ENCODE measurements at regions not wholly inside any gene's neighbourhood (a gene's known extent, or its start where the extent isn't known, plus 50 kb on each side); places are given as distances from the start of the nearest gene placed in this dataset.

DNA sequence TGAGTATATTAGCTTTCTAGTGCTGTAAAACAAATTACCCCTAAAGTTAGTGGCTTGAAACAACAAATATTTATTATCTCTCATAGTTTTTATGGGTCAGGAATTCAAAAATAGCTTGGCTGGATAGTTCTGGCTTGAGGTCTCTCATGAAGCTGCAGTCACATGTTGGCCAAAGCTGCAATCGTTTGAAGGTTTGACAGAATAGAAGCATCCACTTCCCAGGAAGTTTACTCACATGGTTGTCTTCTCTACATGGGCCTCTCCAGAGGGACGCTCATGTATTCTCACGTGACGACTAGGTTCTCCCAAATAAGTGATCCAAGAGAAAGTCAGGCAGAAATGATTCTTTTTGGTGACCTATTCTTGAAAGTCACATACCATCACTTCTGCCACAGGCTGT lies 99.1 kb downstream of the NIBAN1 start:
- BruUV-seq (replicated peaks), result no TSS peak
- H3K27me3 ChIP-seq (ENCODE audit: low read length), result no peaks in the 10 kb centered on the region
- no peaks in the 10 kb centered on the region for H3F3A ChIP-seq (ENCODE audit: low read length, unreplicated experiment)
- H3K4me1 ChIP-seq (ENCODE audit: insufficient read depth, low read length), result peaks cover 4% of the 10 kb centered on the region; the same call in 1 of the 2 replicates
- no peak overlapping the region for H3K27ac ChIP-seq (ENCODE audit: low read length)
- H3K9ac ChIP-seq (ENCODE audit: low read length), result no peak overlapping the region
- DNase-seq (no peak), ATAC-seq (no peak)
- no peaks in the 10 kb centered on the region for H3K9me3 ChIP-seq (ENCODE audit: low read length)
- ChIA-PET CTCF (interaction anchor here (0.6 kb wide), 1 partner anchor 68 kb away, joined by 3 read pairs; no protein-coding TSS in a partner anchor), POLR2A (ENCODE audit: unreplicated experiment) (no interaction called here)
- no peaks in the 10 kb centered on the region for H3K79me2 ChIP-seq (ENCODE audit: low read length)
- H4K20me1 ChIP-seq (ENCODE audit: low read length), result no peaks in the 10 kb centered on the region
- H3K4me3 ChIP-seq (ENCODE audit: low read length), result no peak overlapping the region
- no peak overlapping the region for H3K4me2 ChIP-seq (ENCODE audit: low read length)
- no peaks in the 10 kb centered on the region for H3K36me3 ChIP-seq (ENCODE audit: low read depth, low read length)
- H2AFZ ChIP-seq (ENCODE audit: low read length), result no peak overlapping the region
- TF ChIP-seq EZH2phosphoT487 (IDR thresholded peaks at IDR 0.05; ENCODE audit: borderline replicate concordance, low read length) (no peak), EZH2 (IDR thresholded peaks at IDR 0.05; ENCODE audit: low read length, unreplicated experiment) (no peak)
- TF ChIP-seq, protein P1, sequence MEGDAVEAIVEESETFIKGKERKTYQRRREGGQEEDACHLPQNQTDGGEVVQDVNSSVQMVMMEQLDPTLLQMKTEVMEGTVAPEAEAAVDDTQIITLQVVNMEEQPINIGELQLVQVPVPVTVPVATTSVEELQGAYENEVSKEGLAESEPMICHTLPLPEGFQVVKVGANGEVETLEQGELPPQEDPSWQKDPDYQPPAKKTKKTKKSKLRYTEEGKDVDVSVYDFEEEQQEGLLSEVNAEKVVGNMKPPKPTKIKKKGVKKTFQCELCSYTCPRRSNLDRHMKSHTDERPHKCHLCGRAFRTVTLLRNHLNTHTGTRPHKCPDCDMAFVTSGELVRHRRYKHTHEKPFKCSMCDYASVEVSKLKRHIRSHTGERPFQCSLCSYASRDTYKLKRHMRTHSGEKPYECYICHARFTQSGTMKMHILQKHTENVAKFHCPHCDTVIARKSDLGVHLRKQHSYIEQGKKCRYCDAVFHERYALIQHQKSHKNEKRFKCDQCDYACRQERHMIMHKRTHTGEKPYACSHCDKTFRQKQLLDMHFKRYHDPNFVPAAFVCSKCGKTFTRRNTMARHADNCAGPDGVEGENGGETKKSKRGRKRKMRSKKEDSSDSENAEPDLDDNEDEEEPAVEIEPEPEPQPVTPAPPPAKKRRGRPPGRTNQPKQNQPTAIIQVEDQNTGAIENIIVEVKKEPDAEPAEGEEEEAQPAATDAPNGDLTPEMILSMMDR (conservative IDR thresholded peaks at IDR 0.05; ENCODE audit: low read depth, low read length), result no peak
- no peaks in the 10 kb centered on the region for H3K9me2 ChIP-seq (replicated peaks; ENCODE audit: low read length)
- intact Hi-C loops (cut with micrococcal nuclease), result no loop called here

DNA sequence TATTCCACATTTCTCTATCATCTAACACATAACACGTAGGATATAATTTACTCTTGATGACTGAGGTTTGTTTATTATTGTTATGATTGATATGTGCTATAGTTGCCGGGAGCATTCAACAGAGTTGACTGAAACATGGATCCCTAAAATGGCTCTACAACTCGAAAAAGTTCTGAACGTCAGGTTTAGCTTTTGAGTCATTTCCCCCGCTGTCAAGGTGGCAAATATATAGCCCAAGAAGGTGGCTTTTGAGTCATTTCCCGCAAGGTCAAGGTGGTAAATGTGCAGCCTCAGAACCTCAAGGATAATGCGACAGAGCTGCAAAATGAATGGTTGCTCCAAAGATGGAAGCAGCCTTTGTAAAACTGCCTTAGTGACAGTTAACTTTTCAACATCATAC lies 104.0 kb downstream of the NIBAN1 start:
- no peak overlapping the region for H3K27ac ChIP-seq (ENCODE audit: low read length)
- no TSS peak for BruUV-seq (replicated peaks)
- intact Hi-C loops (cut with micrococcal nuclease), result no loop called here
- no peaks in the 10 kb centered on the region for H3K9me2 ChIP-seq (replicated peaks; ENCODE audit: low read length)
- no peak overlapping the region for H3K9ac ChIP-seq (ENCODE audit: low read length)
- no peaks in the 10 kb centered on the region for H3F3A ChIP-seq (ENCODE audit: low read length, unreplicated experiment)
- peaks cover 16% of the 10 kb centered on the region for H3K4me1 ChIP-seq (ENCODE audit: insufficient read depth, low read length)
- ATAC-seq (no peak), DNase-seq (no peak)
- H3K9me3 ChIP-seq (ENCODE audit: low read length), result no peaks in the 10 kb centered on the region
- no peak overlapping the region for H3K4me3 ChIP-seq (ENCODE audit: low read length)
- H3K4me2 ChIP-seq (ENCODE audit: low read length), result no peak overlapping the region
- no peaks in the 10 kb centered on the region for H3K36me3 ChIP-seq (ENCODE audit: low read depth, low read length)
- H3K27me3 ChIP-seq (ENCODE audit: low read length), result no peaks in the 10 kb centered on the region
- no peak for TF ChIP-seq EZH2phosphoT487 (IDR thresholded peaks at IDR 0.05; ENCODE audit: borderline replicate concordance, low read length)
- no peak overlapping the region for H2AFZ ChIP-seq (ENCODE audit: low read length)
- POLR2A ChIA-PET (ENCODE audit: unreplicated experiment), result no interaction called here
- H3K79me2 ChIP-seq (ENCODE audit: low read length), result no peaks in the 10 kb centered on the region
- CTCF ChIA-PET, result no interaction called here
- H4K20me1 ChIP-seq (ENCODE audit: low read length), result no peaks in the 10 kb centered on the region

DNA sequence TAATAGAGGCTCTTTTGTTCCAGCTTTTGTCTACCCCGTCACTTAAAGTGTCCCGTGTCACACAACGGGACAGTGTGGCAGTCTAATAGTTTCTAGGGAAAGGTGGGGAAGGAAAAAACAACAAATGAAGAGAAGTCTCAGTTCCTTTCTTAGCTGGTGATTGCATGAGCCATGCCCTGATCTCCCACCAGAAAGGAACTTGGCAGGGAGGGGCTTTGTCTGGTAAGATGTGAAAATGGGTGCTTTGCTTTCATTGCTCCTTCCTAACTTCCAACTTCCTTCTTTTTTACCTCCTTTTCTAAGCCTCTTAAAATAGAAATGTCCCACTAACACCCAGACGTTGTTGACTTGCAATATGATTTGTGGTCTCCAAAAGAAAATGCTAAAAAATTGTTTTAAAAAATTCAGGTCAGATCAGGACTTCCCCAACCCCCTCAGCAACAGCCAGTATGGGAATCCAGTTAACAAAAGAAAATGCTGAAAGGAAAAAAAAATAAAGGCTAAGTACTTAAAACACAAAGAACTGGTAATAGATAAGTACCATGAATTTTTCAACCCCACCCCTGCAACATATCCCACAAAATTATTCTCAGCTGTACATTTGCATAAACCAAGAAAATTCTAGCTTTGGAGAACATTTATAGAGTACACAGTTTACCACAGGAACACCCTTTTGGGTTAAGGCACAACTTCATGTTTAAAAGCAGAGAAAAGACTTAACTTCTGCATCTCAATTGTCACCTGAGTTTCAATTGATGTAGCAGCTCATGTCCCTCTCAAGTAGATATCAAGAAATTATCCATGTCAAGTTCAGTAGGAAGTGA lies 106.2 kb downstream of the NIBAN1 start:
- Histone ChIP-seq H3K4me2 (ENCODE audit: low read length) (peak overlapping the region; percentile 53; the same call in 1 of the 2 replicates), H3K27me3 (ENCODE audit: low read length) (no peaks in the 10 kb centered on the region), H3F3A (ENCODE audit: low read length, unreplicated experiment) (no peaks in the 10 kb centered on the region), H4K20me1 (ENCODE audit: low read length) (no peaks in the 10 kb centered on the region), H3K4me1 (ENCODE audit: insufficient read depth, low read length) (peaks cover 16% of the 10 kb centered on the region), H3K79me2 (ENCODE audit: low read length) (no peaks in the 10 kb centered on the region), H3K36me3 (ENCODE audit: low read depth, low read length) (no peaks in the 10 kb centered on the region), H3K9ac (ENCODE audit: low read length) (no peak overlapping the region), H3K9me2 (replicated peaks; ENCODE audit: low read length) (no peaks in the 10 kb centered on the region), H3K9me3 (ENCODE audit: low read length) (no peaks in the 10 kb centered on the region), H3K4me3 (ENCODE audit: low read length) (no peak overlapping the region), H3K27ac (ENCODE audit: low read length) (peak overlapping the region; percentile 59), H2AFZ (ENCODE audit: low read length) (peak overlapping the region; percentile 7; the same call in 1 of the 2 replicates)
- TF ChIP-seq, protein P1 (conservative IDR thresholded peaks at IDR 0.05; ENCODE audit: low read depth, low read length), result no peak
- no peak for TF ChIP-seq EZH2phosphoT487 (IDR thresholded peaks at IDR 0.05; ENCODE audit: borderline replicate concordance, low read length)
- TF ChIP-seq EZH2 (IDR thresholded peaks at IDR 0.05; ENCODE audit: low read length, unreplicated experiment), result no peak
- CTCF ChIA-PET, result no interaction called here
- intact Hi-C loops (cut with micrococcal nuclease), result no loop called here
- DNase-seq (no peak), ATAC-seq (no peak)
- BruUV-seq (replicated peaks), result no TSS peak
- POLR2A ChIA-PET (ENCODE audit: unreplicated experiment), result no interaction called here
